ENCODE measurements at regions not wholly inside any gene's neighbourhood (a gene's known extent, or its start where the extent isn't known, plus 50 kb on each side); places are given as distances from the start of the nearest gene placed in this dataset.

DNA sequence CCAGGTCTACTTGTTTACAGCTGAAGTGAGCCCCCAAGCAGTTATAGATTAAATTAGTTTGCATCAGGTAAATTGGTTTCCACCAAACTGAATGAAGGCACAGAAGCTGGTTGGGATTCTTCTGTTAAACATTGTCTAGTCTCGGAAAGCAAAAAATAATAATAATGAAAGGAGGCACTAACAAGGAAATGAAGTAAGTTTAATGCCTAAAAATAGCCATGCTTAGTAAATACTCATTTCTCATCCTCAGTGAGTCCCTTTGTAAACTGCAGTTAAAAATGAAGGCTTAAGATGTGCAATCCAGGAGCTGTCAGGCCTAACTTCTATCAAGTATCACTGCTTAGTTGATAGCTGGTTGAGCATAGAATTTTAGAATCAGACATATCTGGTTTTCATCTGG, 113.5 kb downstream of the BTG1 start:
- no peak for DNase-seq (ENCODE audit: low read depth, low spot score)

DNA sequence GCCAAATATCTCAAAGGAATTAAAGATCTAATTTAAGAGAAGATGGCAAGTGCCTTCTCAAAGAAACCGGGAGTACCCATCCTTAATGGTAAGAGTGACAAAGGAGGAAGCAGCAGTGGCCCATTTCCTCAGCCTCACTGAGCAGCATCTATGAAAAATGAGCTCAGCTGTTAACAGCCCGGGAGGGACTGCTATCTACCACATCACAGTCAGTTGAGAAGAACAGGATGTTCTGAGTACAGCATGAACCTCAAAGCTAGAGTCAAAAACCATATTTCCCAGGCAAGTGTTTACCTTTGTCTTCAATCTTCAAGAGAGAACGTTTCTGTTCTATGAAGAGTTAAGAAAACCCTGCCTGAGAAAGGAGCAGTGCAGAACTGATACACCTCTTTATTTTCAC, 115.0 kb downstream of the BTG1 start:
- no peak for DNase-seq (ENCODE audit: low read depth, low spot score)

GRCh38 chr12:92029902-92030586, 115.6 kb downstream of the BTG1 start:
- no peak for DNase-seq (ENCODE audit: low read depth, low spot score)

DNA sequence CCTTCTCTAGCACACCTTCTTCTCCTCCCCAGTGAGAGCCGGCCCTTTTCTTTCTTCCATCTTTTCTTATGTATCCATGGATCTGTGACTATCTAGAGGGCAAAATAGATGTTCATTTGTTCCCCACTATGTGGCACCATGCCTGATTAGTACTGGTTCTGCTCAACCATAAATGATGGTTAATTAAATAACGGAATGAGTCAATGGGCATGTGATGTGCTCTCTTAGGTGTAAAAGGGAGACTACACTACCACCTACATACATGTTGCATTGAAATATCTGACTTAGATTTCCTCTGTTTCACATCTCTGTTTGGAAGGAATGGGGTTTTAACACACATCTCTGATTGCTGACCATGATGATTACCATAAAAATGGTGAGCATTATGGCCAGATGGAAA, 116.5 kb downstream of the BTG1 start:
- DNase-seq (ENCODE audit: low read depth, low spot score) = no peak

GRCh38 chr12:92028441-92028709, 117.3 kb downstream of the BTG1 start:
- DNase-seq (ENCODE audit: low read depth, low spot score) = no peak

DNA sequence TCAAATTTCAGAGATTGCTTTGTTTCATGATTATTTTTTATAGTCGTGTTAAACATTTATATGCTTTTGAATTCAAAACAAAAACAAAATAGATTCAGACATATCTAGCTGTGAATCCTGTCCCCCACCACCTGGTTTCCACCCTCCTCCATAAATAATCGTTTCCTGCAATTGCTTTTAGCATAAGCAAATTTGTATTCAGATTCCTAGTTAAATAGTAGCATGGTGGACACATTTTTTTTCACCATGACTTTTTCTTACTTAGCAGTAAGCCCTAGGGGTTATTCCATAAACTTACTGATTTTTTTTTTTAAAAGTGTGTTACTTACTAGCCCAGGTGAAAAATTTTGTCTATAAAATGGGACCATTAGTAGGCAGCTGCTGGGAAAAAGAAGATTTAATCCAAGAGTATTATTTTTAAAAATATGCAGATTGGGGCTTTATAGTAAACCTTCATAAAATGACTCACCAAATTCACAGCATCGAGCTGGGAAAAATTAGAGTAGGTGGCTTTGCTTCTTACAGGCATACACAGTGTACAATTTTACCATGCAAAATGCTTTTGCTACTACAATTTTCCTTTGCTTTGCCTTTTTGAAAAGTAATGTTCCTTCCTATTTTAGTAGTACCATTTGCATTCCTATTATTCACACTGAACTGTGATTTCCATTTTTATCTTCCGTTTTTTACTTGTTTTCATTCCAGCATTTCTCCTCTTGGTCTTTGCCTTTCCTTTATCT, 117.8 kb downstream of the BTG1 start:
- no peak for DNase-seq (ENCODE audit: low read depth, low spot score)

- no peak for DNase-seq (ENCODE audit: low read depth, low spot score)
Measured at GRCh38 chr12:92027243-92027642, 118.4 kb downstream of the BTG1 start.

GRCh38 chr12:92025462-92026207, 120.0 kb downstream of the BTG1 start:
- DNase-seq (ENCODE audit: low read depth, low spot score) = no peak

DNA sequence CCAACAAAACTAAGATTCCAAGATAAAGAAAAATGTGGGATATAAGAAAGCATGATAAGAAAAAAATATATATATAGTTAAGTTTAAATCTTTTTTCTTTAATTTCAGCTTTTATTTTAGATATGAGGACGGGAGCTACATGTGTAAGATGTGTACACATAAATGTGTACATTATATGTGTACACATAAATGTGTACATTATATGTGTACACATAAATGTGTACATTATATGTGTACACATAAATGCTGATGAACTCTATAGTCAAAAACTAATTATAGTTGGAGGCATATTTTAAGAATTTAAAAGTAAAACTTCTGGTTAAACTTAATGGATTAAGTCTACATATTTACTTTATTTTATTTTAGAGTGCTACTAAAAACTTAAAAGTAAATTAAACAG, 123.6 kb downstream of the BTG1 start:
- no peak for DNase-seq (ENCODE audit: low read depth, low spot score)

DNA sequence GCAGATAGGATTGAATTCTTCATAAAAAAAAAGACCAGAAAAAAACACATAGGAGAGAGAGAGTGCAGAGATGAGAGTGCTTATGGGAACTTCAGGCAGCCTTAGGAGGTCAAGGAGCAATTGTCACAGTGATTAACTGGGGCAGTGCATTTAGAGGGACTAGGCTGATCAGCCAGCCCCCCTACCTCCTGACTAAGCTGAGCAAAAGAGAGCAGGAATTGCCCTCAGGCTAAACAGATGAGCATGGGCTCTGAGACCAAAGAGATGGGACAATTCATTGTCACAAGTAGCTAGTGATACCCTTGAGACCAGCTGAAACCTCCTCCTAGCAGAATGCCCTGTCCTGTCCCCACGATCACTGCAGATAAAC, 124.0 kb downstream of the BTG1 start:
- DNase-seq (ENCODE audit: low read depth, low spot score) = peak; percentile 91

DNA sequence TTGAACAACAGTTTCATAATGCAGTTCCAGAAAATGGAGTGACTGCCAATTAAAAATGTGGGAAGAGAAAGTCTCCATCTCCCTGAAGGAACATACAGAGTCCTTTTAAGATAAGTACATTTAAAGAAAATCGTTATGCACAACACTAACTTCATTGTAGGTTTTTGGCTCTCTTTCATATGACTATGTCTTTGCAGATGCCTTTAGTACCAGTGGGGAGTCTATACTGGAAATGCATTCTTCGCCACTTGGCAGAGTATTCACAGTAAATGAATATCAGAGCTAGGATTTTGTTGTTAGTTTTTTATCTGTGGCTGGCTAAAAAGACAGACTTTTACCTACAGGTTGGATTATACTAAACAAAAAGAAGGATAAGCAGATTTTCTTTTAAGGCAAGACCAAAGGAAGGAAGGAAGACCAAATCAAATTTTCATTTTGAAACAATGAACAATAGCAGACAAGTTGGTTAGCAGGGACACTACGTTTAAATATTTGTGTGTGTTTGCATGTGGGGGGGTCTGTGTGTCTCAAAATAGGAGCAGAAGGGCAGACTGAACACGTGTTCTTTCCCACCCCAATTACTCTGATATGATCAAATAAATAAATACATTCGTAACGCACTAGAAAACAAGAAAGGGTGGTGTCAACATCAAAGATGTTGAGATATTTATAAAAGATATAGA, 124.5 kb downstream of the BTG1 start:
- no peak for DNase-seq (ENCODE audit: low read depth, low spot score)

GRCh38 chr12:92019491-92020277, 126.0 kb downstream of the BTG1 start:
- DNase-seq (ENCODE audit: low read depth, low spot score) = no peak

DNA sequence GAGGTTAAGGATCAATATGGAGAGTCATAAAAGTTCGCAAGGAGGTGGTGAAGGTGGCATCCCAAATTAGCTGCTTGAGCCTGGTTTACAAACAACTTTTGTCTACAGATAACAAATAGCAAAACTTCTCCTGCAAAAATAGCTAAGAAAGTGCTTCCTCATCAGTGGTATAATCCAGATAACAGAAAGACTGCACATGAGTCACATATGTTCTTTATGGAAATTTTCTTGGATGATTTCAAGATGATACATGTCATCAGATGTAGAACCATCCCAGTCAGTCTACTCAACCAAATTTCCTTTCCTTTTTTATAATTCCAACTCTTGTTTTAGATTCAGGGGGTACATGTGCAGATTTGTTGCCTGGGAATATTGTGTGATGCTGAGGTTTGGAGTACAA, 133.0 kb downstream of the BTG1 start:
- DNase-seq (ENCODE audit: low read depth, low spot score) = no peak

- DNase-seq (ENCODE audit: low read depth, low spot score) = no peak
Measured at GRCh38 chr12:92010853-92011701, 134.6 kb downstream of the BTG1 start.

- DNase-seq (ENCODE audit: low read depth, low spot score) = no peak
Measured at GRCh38 chr12:92010368-92010767, 135.3 kb downstream of the BTG1 start.

DNA sequence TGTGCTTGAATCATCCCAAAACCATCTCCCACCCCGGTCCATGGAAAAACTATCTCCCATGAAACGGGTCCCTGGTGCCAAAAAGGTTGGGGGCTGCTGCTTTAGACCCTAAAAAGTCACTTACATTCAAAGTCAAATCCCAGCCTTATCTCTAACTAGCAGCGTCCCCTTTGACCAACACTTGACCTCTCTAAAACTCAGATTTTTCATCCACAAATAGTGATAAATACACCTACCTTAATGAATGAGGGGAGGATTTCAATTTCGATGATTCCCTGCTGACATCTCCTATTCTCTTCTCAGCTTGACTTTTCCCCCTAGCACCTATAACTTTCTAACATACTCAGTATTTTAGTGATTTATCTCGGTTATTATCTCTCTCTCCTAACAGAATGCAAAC, 137.3 kb downstream of the BTG1 start:
- no peak for DNase-seq (ENCODE audit: low read depth, low spot score)

GRCh38 chr12:92007787-92008186, 137.9 kb downstream of the BTG1 start:
- no peak for DNase-seq (ENCODE audit: low read depth, low spot score)

DNA sequence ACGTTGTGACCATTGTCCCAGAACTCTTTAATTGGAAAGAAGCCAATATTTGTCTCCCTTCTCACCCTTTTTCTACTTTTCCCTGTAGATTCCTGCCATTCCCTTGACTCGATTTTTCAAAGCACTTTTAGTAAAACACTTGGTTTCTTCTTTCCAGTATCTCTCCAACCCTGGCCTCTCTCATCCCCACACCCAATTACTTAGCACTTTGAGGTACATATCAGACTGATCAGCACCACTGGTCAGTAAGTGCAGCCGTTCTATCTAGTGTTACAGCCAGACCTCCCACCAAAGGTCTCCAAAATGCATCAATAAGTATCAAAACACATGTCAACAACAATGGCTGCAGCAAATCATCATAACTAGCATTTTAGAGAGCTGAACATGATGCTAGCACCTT, 141.9 kb downstream of the BTG1 start:
- no peak for DNase-seq (ENCODE audit: low read depth, low spot score)

DNA sequence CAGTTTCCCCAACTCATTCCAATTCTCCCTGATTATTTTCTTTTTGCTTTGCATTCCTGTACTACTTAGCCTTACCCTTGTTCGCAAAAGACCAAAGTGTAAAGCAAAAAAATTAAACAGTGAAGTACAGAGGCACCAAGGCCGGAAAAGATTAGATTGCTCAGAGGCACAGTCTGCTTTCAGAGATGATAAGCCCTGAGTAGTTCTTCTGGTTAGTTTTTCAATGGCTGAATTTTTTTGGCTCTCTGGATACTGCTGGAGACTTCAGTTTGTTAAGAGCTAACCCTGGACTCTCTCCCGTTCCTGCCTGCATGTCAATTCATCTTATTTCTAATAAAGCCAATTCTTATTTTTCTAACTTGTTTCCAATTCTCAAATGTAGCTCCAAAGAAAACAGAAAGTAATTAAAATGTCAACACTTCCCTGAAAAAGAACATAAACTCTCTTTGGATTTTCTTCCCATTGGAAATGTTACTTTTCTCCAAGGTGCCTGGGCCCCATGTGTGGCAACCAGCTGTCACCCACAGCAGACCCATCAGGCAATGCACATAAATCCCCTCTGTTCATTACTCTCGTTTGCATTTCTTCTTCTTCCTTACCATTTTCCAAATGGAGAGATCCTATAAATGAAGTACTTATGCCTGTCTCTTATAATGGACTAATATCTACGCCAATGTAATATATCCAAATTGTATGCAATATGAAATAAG, 142.8 kb downstream of the BTG1 start:
- DNase-seq (ENCODE audit: low read depth, low spot score) = no peak

GRCh38 chr12:92002195-92002649, 143.4 kb downstream of the BTG1 start:
- DNase-seq (ENCODE audit: low read depth, low spot score) = no peak
